OCI-M2 (cell line): ENCODE measurements at regions not wholly inside any gene's neighbourhood (a gene's known extent, or its start where the extent isn't known, plus 50 kb on each side); places are given as distances from the start of the nearest gene placed in this dataset.

Experiments used
- DNase-seq: peaks from one replicate; lab custom pipeline; 2025; ENCODE audit not compliant: unreplicated experiment; lab: John Stamatoyannopoulos, UW

- no peak for DNase-seq
Observed at GRCh38 chr5:86768699-86769202, 151.0 kb downstream of the COX7C start.

- DNase-seq, result no peak
Observed at GRCh38 chr5:86780018-86780417, 162.3 kb downstream of the COX7C start.

GRCh38 chr5:86786955-86787354 is 169.2 kb downstream of the COX7C start:
- DNase-seq, result no peak

- no peak for DNase-seq
Observed at GRCh38 chr5:86795659-86796058, 177.9 kb downstream of the COX7C start.

GRCh38 chr5:86797677-86798076 is 179.9 kb downstream of the COX7C start:
- no peak for DNase-seq

GRCh38 chr5:86806206-86806605 is 188.5 kb downstream of the COX7C start:
- no peak for DNase-seq

- no peak for DNase-seq
Observed at GRCh38 chr5:86807046-86808031, 189.6 kb downstream of the COX7C start.

- DNase-seq, result no peak
Observed at GRCh38 chr5:86814315-86814714, 196.6 kb downstream of the COX7C start.

- DNase-seq, result no peak
Observed at GRCh38 chr5:86814907-86815306, 197.2 kb downstream of the COX7C start.

- no peak for DNase-seq
Observed at GRCh38 chr5:86824637-86825036, 206.9 kb downstream of the COX7C start.

- no peak for DNase-seq
Observed at GRCh38 chr5:86831128-86831527, 213.4 kb downstream of the COX7C start.

GRCh38 chr5:86833868-86834267 is 216.1 kb downstream of the COX7C start:
- no peak for DNase-seq

- no peak for DNase-seq
Observed at GRCh38 chr5:86837610-86838009, 219.9 kb downstream of the COX7C start.

- DNase-seq, result no peak
Observed at GRCh38 chr5:86838083-86838482, 220.3 kb downstream of the COX7C start.

- no peak for DNase-seq
Observed at GRCh38 chr5:86841000-86841644, 223.4 kb downstream of the COX7C start.

- no peak for DNase-seq
Observed at GRCh38 chr5:86858442-86858841, 240.7 kb downstream of the COX7C start.

- no peak for DNase-seq
Observed at GRCh38 chr5:86861512-86861911, 243.8 kb downstream of the COX7C start.

GRCh38 chr5:86862093-86862492 is 244.4 kb downstream of the COX7C start:
- no peak for DNase-seq

GRCh38 chr5:86864051-86864450 is 246.3 kb downstream of the COX7C start:
- no peak for DNase-seq

- DNase-seq, result no peak
Observed at GRCh38 chr5:86865256-86865785, 247.6 kb downstream of the COX7C start.

GRCh38 chr5:86866036-86866435 is 248.3 kb downstream of the COX7C start:
- DNase-seq, result no peak

- DNase-seq, result no peak
Observed at GRCh38 chr5:86869268-86869667, 251.5 kb downstream of the COX7C start.
